Effector CD8-positive, alpha-beta T cell (primary cell): ENCODE measurements at regions not wholly inside any gene's neighbourhood (a gene's known extent, or its start where the extent isn't known, plus 50 kb on each side); places are given as distances from the start of the nearest gene placed in this dataset.
"Not testable (repeated sequence)": the region's sequence is repeated elsewhere in the genome, so short reads cannot be mapped to it uniquely, and the experiment has no call there.

Experiments
- DNase-seq: peaks from one replicate; lab custom pipeline; 2025; lab: John Stamatoyannopoulos, UW

DNA sequence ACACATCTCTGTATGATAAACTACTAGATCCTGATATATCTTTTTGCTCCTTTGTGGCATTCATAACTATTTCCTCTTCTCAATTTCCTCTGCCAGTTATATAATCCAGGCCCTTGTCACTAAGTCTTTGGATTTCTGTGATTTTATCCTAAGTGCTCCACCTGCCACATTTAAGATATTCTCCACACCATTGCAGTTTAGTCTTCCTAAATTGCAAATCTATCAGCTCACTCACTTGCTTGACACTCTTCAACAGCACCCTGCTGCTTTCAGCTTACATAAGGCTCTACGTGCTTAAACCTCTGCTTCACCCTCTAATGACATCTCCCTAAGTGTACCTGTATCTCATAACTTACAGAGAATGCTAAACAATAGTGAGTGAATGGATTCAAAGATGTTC lies 1032.2 kb upstream of the SEL1L start:
- no peak for DNase-seq

DNA sequence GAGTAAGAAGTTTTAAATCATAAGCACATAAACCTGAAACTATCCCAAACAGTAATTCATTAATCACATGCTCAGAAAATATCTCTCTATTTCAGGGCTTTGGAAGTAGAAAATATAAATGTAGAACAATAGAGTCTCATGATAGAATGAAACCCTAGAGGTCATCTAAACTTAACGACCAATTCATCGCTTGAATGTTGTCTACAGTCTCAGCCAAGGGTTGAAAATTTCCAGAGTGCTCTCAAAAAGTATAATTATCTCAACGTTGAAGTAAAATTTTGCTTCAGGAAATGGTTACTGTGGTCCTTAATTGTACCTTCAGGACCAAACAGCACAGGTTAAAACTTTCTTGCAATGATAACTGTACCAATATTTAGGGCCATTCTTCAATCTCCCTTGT lies 1053.6 kb upstream of the SEL1L start:
- no peak for DNase-seq

DNA sequence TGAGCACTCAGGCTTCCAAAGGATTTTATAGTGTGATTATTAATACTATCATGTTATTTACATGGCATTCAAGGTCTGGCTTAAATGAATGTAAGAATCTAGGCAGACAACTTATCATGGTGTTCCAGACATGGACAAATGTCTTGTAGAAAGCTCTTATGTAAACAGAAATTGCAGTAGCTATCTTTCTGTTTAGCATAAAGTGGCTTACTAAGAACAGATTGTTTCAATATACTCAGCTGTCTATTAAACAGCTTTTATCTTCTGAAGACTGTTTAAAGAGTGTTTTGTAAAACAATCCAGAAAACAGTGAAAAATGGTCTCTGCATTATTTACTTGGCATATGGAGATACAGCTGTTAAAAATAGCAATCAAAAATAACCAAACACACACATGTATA lies 1061.8 kb upstream of the SEL1L start:
- DNase-seq = no peak

- DNase-seq = no peak
Observed at GRCh38 chr14:82602794-82603193, 1069.1 kb upstream of the SEL1L start.

DNA sequence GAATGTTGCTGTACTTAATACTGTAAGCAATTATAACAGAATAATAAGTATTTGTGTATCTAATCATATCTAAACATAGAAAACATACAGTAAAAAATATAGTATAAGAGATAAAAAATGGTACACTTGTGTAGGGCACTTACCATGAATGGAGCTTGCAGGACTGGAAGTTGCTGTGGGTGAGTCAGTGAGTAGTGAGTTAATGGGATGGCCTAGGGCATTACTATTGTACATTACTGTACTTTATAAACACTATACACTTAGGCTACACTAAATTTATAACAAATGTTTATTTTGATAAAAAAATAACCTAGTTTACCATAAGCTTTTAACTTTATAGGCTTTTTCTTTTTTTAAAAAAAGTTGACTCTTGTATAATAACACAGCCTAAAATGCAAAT lies 1071.2 kb upstream of the SEL1L start:
- no peak for DNase-seq

GRCh38 chr14:82621881-82622450 lies 1088.3 kb upstream of the SEL1L start:
- DNase-seq = no peak

- no peak for DNase-seq
Observed at GRCh38 chr14:82626156-82627066, 1092.8 kb upstream of the SEL1L start.

GRCh38 chr14:82635915-82636314 lies 1102.3 kb upstream of the SEL1L start:
- no peak for DNase-seq

DNA sequence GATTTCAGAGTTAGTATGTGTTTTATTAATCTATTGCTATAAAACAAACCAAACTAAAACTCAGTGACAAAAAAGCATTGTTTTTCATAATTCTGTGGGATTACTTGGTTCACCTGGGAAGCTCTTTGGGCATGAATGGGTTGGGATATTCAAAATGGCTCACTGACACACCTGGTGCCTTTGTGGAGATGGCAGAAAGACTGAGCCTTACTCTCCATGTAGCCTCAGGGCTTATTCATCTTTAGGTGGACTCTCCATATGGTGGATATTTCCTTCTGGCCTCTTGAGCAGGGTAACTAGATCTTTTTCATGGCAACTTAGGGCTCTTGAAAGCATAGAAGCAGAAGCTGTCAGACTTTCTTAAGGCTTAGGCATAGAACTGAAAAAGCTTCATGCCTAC lies 1102.8 kb upstream of the SEL1L start:
- no peak for DNase-seq

DNA sequence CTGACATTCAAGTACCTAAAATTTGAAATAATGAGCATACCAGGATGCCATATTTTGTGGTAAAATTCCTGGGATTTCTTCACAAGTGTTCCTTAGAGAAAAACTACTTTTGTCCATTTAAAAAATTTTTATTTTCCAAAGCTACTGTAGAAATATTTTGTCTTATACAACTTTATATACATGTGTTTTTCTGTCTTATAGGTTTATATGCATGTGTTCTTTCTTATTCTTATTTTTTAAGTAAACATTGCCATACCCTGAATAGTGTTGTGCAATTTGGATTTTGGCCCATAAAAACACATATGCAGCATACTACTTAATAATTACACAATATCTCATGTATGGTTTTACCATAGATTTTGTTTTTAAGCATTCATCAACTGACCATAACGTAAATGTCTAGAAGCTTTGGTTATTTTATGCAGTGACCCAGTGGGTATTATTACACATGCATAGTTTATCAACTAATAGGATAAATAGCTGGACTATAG lies 1107.4 kb upstream of the SEL1L start:
- DNase-seq = no peak

DNA sequence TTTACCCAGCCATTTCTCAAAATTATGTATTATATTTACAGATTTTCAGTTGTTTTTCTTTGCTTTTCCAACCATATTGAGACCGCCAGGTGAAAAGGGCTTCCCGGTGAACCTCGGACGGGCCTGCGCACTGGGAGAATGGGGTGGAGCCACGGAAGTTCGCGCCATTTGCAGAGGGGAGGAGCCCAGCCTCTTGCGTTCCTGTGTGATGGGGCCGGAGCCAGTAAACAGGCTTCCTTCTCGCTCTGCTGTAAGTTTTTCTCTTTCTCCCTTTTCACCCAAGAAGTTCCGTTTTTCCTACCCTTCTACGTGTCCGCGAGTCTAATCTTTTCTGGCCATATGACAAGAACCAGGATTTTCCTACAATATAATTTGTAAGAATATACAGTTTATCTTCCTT lies 1108.8 kb upstream of the SEL1L start:
- DNase-seq = no peak

DNA sequence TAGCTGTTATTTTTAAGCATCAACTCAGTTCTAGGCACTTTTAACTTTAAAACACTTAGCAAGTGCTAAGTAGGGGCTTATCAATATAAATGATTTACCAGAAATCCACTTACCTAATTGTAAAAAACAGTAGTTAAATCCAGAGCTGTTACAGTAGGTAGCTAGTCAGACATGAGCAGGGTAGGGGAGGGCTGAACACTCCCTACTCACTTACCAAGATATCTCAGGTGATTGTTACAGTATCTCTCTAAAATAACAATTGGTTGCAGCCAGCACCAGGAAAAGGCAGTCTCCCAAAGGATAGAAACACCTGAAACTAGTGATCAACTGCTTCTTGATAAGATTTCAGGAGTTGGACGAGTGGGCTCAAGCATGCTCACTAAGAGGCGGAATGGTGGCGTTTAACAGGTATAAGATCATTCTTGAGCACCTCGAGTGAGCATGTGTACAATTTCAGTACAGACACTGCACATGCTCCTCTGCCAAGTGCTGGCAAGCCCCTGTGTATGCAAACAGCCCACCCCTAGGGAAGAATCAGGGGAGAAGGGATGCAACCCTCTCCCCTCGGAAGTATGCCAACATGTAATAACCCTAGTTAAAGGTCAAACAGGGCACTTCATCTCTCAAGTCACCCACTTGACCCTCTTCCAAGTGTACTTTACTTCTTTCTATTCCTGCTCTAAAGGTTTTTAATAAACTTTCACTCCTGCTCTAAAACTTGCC lies 1113.6 kb upstream of the SEL1L start:
- DNase-seq = no peak

DNA sequence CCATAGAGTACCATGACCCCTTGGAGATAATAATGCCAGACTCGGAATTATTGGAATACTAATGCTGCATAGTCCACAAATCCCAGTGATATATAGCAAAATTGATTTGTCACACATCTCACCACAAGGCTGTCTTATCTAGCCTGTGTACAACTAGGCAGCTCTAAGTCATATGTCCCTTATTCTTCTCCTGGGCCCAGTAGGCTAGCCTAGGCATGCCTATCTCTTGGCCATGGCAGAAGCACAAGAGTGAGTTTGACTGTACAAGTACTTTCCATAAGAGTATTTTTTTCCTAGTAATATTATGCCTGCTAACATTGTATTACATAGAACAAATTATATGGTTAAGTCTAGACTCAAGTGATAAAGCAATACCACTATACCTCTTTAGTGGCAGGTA lies 1122.1 kb upstream of the SEL1L start:
- no peak for DNase-seq

- DNase-seq = no peak
Observed at GRCh38 chr14:82657186-82657675, 1123.6 kb upstream of the SEL1L start.

- DNase-seq = no peak
Observed at GRCh38 chr14:82661258-82661657, 1127.6 kb upstream of the SEL1L start.

- no peak for DNase-seq
Observed at GRCh38 chr14:82667006-82667405, 1133.4 kb upstream of the SEL1L start.

GRCh38 chr14:82667501-82667900 lies 1133.8 kb upstream of the SEL1L start:
- no peak for DNase-seq

DNA sequence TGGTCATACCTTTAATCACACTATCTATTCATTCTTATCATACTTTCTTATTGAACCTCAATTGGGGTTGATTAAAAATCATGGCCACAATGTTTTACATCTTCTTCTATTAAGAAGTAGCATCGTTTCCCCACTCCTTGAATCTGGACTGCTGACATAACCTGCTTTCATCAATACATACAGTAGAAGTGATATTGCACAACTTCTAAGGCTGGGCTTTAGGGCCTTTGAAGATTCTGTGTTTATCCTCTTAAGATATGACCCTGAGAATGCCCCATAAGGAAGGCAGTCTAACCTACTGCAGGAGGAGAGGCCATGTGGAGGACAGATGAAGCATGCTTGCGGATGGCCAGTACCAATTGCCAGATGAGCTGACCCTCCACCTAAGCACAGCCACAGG lies 1142.8 kb upstream of the SEL1L start:
- DNase-seq = no peak

GRCh38 chr14:82689948-82690347 lies 1156.3 kb upstream of the SEL1L start:
- DNase-seq = no peak

DNA sequence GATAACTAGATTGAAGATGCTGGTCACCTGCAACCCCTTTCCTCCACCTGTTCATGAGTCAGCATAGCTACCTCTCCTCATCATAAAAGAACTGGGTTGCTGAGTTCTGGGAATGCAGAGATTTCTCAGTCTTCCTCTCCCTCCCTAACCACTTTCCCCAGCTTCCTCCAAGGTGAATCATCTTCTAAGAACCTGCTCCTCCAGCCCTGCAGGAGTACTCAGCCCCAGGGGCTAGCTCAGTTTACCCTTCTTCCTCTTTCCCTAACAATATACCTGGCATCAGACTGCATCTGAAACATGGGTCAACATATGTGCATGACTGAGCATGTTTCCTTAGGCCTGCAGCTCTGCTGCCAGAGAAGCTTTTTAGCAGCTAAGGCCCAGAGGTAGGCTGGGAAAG lies 1157.5 kb upstream of the SEL1L start:
- DNase-seq = not testable (repeated sequence)

DNA sequence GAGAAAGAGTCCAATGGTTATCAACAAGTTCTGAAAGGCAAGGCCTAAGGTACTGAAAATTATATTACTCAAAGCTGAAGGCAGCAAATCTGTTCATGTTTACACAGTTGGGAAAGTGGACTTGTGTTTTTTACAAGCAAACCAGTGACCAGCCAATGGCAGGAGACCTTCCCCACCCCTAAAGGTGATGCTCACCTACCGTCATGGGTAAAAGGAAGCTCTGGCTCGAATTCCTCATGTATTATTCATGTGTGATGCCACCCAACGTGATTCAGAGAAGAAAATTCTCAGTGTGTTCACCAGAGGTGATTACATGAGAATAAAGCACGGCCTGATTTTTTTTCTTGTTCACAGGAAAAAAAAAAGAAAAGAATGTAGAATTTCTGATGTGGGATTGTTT lies 1161.2 kb upstream of the SEL1L start:
- DNase-seq = no peak

GRCh38 chr14:82704218-82704617 lies 1170.6 kb upstream of the SEL1L start:
- DNase-seq = no peak
